NCI-H82 (cell line): ENCODE measurements at regions not wholly inside any gene's neighbourhood (a gene's known extent, or its start where the extent isn't known, plus 50 kb on each side); places are given as distances from the start of the nearest gene placed in this dataset.
A peak's percentile ranks its signal among the peaks of the same experiment; 100 is the strongest.

ENCODE experiments used
- DNase-seq: peaks from one replicate; lab custom pipeline; 2025; lab: John Stamatoyannopoulos, UW

GRCh38 chr1:192238421-192238820 lies 78.4 kb upstream of the RGS21 start:
- DNase-seq = no peak

- DNase-seq = no peak
Measured at GRCh38 chr1:192243721-192244120, 73.1 kb upstream of the RGS21 start.

- DNase-seq = no peak
Measured at GRCh38 chr1:192251735-192252134, 65.1 kb upstream of the RGS21 start.

GRCh38 chr1:192252776-192253175 lies 64.0 kb upstream of the RGS21 start:
- no peak for DNase-seq

GRCh38 chr1:192256674-192257334 lies 60.0 kb upstream of the RGS21 start:
- DNase-seq = no peak

- peak; percentile 49 for DNase-seq
Measured at GRCh38 chr1:192260076-192260475, 56.7 kb upstream of the RGS21 start.

DNA sequence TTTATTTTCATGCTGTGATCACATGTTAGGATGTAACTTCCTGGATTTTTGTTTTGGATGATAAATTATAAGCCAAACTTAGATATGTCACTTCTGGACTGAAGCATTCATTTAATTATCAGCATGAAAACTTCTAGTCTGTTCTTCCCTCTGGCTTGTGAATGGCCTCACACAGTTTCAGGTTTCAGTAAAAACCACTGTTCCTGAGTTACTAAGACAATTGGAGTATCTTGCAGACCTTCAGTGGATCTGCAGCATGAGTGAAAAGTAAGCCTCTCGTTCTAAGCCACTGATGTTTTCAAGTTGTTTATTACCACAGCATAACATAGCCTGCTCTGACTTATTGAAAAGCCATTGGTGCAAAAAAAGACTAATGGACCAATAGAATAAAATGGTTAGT lies 55.3 kb upstream of the RGS21 start:
- DNase-seq = no peak

DNA sequence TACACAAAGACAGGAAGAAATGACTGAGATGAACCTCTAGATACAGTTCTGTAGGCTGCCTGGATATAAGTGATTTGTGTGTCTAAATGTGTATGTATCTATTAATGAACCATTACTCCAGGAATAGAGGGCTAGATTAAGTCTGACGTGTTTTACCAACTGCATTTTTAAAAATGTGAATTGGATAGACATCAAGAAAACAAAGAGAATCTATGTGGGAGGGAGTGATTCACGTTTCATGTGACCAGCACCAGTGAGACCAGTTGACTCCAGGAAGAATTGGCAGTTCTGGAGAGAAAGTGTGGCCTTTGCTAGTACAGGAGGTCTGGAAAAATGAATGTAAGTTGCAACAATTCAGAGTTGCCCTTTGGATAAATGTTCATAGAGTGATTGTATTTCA lies 53.4 kb upstream of the RGS21 start:
- DNase-seq = no peak

GRCh38 chr1:192265516-192266173 lies 51.1 kb upstream of the RGS21 start:
- DNase-seq = no peak

DNA sequence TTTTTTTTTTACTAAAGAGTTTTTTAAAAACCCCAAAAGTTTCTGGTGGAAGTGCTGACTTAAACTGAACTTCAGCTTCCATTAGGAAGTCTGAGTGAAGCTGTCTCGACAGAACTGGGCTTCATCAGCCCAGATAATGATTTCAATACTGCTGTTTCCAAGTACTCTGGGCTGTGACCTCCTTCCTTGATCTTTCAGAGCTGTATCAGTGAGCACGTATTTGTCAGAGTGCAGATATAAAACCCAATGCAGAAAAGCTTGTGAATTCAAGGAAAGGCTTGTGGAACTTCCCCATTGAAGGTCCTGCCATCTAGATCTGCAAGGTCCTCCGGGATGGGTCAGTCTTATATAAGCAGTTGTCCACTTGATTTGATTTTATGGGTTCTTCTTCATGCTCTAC lies 50.1 kb upstream of the RGS21 start:
- DNase-seq = no peak
